ENCODE measurements at regions not wholly inside any gene's neighbourhood (a gene's known extent, or its start where the extent isn't known, plus 50 kb on each side); places are given as distances from the start of the nearest gene placed in this dataset.
A peak's percentile ranks its signal among the peaks of the same experiment; 100 is the strongest.
"Not testable (repeated sequence)": the region's sequence is repeated elsewhere in the genome, so short reads cannot be mapped to it uniquely, and the experiment has no call there.

DNA sequence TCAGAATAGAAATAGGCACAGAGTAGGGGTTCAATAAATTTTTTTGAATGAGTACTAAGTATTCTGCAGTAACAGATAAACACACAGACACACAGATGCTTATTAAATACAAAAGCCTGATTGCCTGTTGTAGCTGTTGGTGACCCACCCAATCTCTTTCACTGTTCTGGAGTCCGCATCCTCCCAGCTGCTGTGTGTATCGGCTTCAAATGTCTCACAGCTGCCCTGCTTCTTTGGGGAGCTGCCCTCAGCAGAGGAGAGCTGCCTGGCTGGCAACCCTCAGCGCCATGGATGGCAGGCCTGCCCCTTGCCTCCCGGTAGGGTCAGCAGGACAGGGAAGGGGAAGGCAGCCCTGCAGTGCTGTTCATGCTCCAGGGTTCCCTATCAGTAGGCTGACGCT lies 50.5 kb upstream of the PRNP start:
- DNase-seq = no peak
- TF ChIP-seq POLR2A (IDR thresholded peaks at IDR 0.05; ENCODE audit: low read length) (no peak), GATA1 (IDR thresholded peaks at IDR 0.05; ENCODE audit: low read depth, low read length) (no peak)

DNA sequence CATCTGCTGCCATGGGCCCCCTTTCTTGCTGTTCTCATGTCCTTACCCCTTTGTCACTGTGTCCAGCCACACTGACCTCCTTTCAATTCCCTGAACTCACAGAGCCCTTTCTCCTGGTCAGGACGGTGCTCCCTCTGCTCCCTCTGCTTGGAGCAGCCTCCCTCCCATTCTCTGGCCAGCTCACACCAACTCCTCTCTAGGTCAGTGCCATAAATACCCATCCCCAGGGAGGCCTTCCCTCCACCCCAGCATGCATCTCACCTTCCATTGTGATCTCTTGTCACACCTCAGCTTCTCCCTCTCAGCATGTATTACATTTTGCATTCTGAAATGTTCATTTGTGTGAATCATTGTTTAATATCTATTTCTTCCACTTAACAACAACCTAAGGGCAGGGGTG lies 50.9 kb upstream of the PRNP start:
- no peak for DNase-seq
- TF ChIP-seq POLR2A (IDR thresholded peaks at IDR 0.05; ENCODE audit: low read length) (no peak), GATA1 (IDR thresholded peaks at IDR 0.05; ENCODE audit: low read depth, low read length) (no peak)

DNA sequence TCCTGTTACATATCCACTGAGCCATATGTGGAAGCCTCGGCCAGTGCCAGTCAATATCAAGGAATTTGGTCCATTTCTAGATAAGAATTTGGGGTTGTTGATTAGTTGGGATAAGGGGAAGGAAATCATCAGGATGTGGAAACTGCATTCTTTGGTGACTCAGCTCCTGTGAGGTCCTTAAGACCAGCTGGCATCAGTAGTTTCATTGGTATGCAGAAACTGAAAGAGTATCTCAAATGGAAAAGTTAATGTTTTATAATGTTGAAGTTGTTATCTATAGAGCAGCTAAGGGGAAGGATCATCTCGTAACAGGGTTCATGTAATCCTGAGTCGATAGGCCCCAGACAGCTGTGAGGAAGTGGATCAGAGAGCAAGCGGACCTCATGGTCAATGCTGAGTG lies 52.5 kb upstream of the PRNP start:
- DNase-seq = no peak
- no peak for TF ChIP-seq POLR2A (IDR thresholded peaks at IDR 0.05; ENCODE audit: low read length)
- no peak for TF ChIP-seq GATA1 (IDR thresholded peaks at IDR 0.05; ENCODE audit: low read depth, low read length)

DNA sequence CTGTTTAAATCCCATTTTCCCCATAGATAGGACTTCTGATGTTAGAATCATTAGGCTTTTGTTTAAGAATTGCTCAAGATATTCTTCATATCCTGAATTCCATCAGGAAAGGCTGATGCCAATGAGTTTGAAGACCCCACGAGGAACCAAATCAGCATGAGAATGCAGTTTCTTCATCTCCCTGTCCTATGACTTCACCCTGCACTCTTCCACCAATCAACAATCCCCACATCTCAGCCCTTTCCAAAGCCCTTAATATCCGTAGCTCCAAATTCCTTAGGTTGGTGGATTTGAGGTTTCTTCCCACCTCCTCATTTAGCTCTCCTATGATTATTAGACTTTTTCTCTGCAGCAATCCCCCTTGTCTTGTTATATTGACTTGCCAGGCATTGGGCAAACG lies 52.9 kb upstream of the PRNP start:
- TF ChIP-seq GATA1 (IDR thresholded peaks at IDR 0.05; ENCODE audit: low read depth, low read length) (no peak), POLR2A (IDR thresholded peaks at IDR 0.05; ENCODE audit: low read length) (no peak)
- DNase-seq = no peak

DNA sequence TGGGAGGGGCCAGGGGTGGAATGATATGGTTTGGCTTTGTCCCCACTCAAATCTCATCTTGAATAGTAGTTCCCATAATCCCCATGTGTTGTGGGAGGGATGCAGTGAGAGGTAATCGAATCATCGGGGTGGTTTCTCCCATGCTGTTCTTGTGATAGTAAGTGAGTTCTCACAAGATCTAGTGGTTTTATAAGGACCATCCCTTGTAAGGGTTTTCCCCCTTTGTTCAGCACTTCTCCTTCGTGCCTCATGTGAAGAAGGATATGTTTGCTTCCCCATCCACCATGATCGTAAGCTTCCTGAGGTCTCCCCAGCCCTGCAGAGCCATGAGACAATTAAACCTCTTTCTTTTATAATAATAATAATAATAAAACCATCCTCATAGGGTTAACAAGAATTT lies 53.4 kb upstream of the PRNP start:
- TF ChIP-seq GATA1 (IDR thresholded peaks at IDR 0.05; ENCODE audit: low read depth, low read length) (no peak), POLR2A (IDR thresholded peaks at IDR 0.05; ENCODE audit: low read length) (no peak)
- no peak for DNase-seq

DNA sequence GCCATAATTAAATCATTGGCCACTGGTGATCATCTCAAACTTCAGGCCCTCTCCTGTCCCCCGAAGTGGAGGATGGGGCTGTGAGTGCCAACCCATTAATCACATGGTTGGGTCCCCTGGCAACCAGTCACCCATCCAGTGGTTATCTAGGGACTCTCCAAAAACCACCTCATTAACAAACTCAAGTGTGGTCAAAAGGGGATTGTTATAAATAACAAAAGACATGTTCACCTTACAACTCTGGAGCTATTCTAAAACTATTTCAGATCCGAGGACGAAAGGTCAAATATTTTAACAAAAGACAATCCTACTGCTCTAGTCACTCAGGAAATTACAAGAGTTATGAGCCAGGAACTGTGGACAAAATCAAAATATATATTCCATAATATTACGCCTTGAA lies 60.0 kb upstream of the PRNP start:
- DNase-seq = no peak
- no peak for TF ChIP-seq POLR2A (IDR thresholded peaks at IDR 0.05; ENCODE audit: low read length)
- no peak for TF ChIP-seq GATA1 (IDR thresholded peaks at IDR 0.05; ENCODE audit: low read depth, low read length)

DNA sequence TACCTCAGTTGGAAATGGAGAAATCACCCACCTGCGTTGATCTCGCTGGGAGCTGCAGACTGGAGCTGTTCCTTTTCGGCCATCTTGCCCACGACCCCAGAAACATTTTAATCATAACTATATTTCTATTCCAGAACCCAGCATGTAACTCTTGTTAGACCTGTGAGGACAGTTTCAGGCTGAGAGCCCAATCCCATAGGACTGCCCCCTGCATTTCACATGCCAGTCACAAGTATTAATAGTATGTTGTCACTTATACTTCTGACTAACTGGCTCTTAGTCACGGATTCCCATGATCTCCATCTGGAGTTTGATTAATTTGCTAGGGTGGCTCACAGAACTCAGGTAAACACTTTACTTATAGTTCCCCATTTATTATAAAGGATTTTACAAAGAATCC lies 60.6 kb upstream of the PRNP start:
- TF ChIP-seq POLR2A (IDR thresholded peaks at IDR 0.05; ENCODE audit: low read length) = no peak
- no peak for TF ChIP-seq GATA1 (IDR thresholded peaks at IDR 0.05; ENCODE audit: low read depth, low read length)

DNA sequence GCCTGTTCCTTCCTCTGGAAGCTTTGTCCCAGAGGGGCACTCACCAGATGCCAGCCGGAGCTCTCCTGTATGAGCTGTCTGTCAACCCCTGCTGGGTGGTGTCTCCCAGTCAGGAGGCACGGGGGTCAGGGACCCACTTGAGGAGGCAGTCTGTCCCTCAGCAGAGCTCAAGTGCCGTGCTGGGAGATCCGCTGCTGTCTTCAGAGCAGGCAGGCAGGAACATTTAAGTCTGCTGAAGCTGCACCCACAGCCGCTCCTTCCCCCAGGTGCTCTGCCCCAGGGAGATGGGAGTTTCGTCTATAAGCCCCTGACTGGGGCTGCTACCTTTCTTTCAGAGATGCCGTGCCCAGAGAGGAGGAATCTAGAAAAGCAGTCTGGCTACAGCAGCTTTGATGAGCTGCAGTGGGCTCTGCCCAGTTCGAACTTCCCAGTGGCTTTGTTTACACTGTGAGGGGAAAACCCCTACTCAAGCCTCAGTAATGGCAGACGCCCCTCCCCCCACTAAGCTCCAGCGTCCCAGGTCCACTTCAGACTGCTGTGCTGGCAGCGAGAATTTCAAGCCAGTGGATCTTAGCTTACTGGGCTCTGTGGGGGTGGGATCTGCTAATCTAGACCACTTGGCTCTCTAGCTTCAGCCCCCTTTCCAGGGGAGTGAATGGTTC lies 61.5 kb upstream of the PRNP start:
- not testable (repeated sequence) for DNase-seq

More for the DNA sequence above, 60.6 kb upstream of the PRNP start:
- no peak for DNase-seq

DNA sequence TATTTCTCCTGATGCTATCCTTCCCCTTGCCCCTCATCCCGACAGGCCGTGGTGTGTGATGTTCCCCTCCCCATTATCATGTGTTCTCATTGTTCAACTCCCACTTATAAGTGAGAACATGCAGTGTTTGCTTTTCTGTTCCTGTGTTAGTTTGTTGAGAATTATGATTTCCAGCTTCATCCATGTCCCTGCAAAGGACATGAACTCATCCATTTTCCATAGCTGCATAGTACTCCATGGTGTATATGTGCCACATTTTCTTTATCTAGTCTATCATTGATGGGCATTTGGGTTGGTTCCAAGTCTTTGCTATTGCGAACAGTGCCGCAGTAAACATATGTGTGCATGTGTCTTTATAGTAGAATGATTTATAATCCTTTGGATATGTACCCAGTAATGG lies 67.1 kb upstream of the PRNP start:
- not testable (repeated sequence) for DNase-seq

DNA sequence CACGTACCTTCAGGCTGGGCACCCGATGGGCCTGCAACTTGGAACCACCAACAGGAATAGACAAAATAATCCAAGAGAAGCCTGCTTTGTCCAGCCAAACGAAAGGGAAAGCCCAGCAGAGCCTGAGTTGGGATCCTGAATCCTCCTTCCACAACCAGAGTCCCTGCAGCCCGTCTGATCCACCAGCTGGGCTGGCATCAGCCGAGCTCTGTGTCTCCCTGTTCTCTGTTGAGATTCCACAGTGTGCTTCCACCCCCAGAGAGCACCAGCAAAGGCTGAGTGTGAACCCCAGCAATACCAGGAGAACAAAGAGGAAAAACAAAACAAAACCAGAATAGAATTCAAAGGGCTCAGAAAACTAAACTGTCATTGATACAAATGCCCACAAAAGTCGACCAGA lies 68.8 kb upstream of the PRNP start:
- DNase-seq = no peak
- TF ChIP-seq POLR2A (IDR thresholded peaks at IDR 0.05; ENCODE audit: low read length) (no peak), GATA1 (IDR thresholded peaks at IDR 0.05; ENCODE audit: low read depth, low read length) (no peak)

DNA sequence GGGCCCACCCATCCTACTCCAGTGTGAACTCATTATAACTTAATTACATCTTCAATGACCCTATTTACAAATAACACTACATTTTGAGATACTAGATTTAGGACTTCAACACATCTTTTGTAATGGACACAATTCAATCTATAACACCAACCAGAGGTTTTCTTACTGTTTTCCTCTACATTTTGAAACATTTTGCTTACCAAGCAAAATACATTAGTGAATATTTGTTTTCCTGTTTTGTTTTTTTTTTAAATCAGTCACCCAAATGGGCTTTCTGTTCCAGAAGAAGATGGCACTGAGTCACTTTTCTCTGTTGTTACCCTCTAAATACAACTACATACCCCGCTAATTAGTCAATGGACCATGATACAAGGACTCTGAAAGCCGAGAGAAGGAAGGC lies 69.2 kb upstream of the PRNP start:
- no peak for DNase-seq
- TF ChIP-seq POLR2A (IDR thresholded peaks at IDR 0.05; ENCODE audit: low read length) (no peak), GATA1 (IDR thresholded peaks at IDR 0.05; ENCODE audit: low read depth, low read length) (no peak)

DNA sequence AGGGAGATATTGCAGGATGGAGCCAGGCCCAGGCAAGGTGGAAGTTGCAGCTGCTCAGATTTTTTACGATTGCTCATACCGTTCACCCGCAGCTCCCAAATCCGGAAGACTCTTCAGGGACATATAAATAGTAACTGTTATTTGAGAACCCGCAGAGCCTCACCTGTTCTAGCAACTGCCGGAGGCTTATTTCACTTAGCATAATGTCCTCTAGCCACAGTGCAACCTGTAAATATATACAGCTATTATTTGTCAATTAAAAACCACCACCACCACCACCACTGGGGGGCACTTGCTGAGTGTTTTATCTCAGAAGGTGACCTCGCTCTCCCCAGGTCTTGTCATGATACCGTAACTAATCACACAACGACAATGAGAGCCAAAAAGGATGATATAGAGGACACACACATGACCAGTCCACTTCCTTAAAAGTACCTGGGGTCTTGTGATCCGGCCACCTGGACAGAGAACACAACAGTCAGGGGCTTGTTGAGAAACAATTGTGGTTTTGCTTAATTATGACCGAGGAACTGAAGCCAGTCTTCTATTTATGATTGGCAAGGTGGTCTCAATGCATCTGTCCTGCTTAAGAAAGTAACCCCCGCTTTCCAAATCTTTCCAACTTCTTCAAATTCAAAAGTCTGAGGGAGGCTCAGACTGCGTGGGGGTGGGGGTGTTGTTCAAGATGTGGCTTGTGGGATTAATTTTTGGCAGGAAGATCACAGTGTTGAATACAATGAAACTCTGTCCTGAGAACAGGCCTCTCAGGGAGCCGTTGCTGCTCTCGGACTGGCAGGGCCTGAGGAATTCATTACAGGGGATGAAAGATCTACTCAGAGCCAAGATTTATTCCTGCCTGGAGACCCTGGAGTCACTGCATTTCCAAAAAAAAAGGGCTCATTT lies 72.3 kb upstream of the PRNP start:
- no peak for TF ChIP-seq GATA1 (IDR thresholded peaks at IDR 0.05; ENCODE audit: low read depth, low read length)
- no peak for TF ChIP-seq POLR2A (IDR thresholded peaks at IDR 0.05; ENCODE audit: low read length)
- peak; percentile 41 to 54 for DNase-seq

DNA sequence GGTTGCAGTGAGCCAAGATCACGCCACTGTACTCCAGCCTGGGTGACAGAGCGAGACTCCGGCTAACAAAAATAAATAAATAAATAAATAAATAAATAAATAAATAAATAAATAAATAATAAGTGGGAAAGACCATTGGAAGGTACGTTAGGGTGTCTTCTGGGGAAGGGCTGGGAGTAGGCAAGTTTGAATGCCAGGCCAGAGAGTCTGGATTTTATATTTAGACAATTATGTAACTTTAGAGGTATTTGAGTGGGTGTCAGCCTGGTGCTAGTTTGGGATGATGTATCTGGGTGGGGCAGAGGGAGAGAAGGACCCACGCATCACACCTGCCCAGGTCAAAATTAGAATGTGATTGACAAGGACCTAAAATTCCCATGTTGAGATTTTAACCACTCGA lies 73.1 kb upstream of the PRNP start:
- TF ChIP-seq POLR2A (IDR thresholded peaks at IDR 0.05; ENCODE audit: low read length) (no peak), GATA1 (IDR thresholded peaks at IDR 0.05; ENCODE audit: low read depth, low read length) (no peak)

DNA sequence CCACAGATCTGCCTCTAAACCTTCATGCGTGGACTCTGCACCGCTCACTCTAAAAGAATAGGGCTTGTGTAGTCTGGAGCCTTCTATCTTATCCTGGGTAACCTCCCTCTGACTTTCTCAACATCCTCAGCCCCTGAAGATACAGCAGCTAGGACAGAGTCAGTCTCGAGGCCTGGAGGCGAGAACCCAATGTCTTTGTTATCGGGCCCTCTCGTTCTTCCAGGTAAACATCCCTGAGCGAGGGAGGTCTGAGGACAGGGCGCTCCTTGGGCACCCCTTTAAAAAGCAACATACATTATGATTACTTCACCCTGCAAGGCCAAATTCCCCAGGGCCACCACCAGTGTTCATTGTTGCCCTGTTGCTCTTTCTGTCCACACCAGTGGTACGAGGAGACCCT lies 75.4 kb upstream of the PRNP start:
- DNase-seq = no peak
- TF ChIP-seq GATA1 (IDR thresholded peaks at IDR 0.05; ENCODE audit: low read depth, low read length) (no peak), POLR2A (IDR thresholded peaks at IDR 0.05; ENCODE audit: low read length) (no peak)

More for the DNA sequence above, 73.1 kb upstream of the PRNP start:
- DNase-seq = no peak

DNA sequence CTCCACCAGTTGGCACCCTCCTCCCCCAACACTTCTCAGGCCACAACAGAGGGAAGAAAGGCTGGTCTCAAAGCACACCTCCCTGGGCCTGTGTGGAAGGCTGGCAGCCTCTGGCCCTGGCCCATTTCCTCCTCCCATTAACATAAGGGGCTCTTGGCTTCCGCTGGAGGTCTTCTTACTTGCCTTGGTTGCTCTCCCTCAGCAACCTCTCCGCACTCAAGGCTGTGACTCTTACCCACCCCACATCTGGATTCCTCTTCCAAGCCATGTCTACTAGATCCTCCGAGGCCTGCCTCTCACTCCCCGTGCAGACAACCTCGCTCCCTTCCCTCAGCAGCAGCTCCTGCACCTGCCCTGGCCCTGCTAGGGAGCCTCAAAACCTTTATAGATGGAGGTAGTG lies 76.7 kb upstream of the PRNP start:
- no peak for DNase-seq
- TF ChIP-seq POLR2A (IDR thresholded peaks at IDR 0.05; ENCODE audit: low read length) (no peak), GATA1 (IDR thresholded peaks at IDR 0.05; ENCODE audit: low read depth, low read length) (no peak)

Measured in erythroblast (primary cell).